ENCODE measurements at regions not wholly inside any gene's neighbourhood (a gene's known extent, or its start where the extent isn't known, plus 50 kb on each side); places are given as distances from the start of the nearest gene placed in this dataset.

DNA sequence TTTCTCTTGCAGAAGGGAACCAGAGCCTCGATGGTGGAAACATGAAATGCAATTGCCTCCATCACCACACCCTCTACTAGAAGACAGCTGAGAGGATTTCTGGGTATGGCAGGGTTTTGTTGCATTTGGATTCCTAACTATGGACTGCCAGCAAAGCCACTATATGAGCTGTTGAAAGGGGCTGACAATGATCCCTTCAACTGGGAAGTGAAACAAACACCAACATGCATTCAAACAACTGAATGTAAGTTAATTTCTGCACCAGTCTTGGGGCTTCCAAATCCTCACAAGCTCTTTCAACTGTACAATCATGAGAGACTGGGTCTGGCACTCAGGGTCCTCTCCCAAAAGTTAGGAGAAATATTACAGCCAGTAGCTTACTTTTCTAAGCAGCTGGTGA is 116.7 kb upstream of the PLCL2 start:
- Mint-ChIP-seq H3K4me1 (peaks cover 12% of the 10 kb centered on the region), H3K9me3 (ENCODE audit: insufficient read depth) (no peaks in the 10 kb centered on the region), H3K27me3 (no peaks in the 10 kb centered on the region), H3K4me3 (no peak overlapping the region), H3K27ac (no peak overlapping the region)
- no peak overlapping the region for H2AFZ ChIP-seq (ENCODE audit: insufficient read depth, low read depth, low read length, poor library complexity, severe bottlenecking)
- ATAC-seq (ENCODE audit: low read depth) (no peak), DNase-seq (no peak)
- CTCF ChIA-PET, result no interaction called here
- intact Hi-C loops (cut with micrococcal nuclease), result no loop called here
- no peak overlapping the region for H3K9ac ChIP-seq (ENCODE audit: low read length)
- peaks cover 0 to 5% of the 10 kb centered on the region in 2 donors for H3K4me1 ChIP-seq (ENCODE audit: control insufficient read depth in 2 of 2, insufficient read depth in 2 of 2, low read length in 2 of 2)
- POLR2A ChIA-PET, result no interaction called here
- H3K4me3 ChIP-seq (ENCODE audit: control extremely low read depth in 1 of 5, extremely low read depth in 1 of 5, insufficient read depth in 1 of 5, low read depth in 2 of 5, low read length in 4 of 5), result no peak overlapping the region
- no peak overlapping the region for H3K4me2 ChIP-seq (replicated peaks; ENCODE audit: low read depth, low read length, poor library complexity, severe bottlenecking)
- H3K79me2 ChIP-seq (ENCODE audit: control insufficient read depth, insufficient read depth, low read length), result no peaks in the 10 kb centered on the region
- TF ChIP-seq, protein P1, sequence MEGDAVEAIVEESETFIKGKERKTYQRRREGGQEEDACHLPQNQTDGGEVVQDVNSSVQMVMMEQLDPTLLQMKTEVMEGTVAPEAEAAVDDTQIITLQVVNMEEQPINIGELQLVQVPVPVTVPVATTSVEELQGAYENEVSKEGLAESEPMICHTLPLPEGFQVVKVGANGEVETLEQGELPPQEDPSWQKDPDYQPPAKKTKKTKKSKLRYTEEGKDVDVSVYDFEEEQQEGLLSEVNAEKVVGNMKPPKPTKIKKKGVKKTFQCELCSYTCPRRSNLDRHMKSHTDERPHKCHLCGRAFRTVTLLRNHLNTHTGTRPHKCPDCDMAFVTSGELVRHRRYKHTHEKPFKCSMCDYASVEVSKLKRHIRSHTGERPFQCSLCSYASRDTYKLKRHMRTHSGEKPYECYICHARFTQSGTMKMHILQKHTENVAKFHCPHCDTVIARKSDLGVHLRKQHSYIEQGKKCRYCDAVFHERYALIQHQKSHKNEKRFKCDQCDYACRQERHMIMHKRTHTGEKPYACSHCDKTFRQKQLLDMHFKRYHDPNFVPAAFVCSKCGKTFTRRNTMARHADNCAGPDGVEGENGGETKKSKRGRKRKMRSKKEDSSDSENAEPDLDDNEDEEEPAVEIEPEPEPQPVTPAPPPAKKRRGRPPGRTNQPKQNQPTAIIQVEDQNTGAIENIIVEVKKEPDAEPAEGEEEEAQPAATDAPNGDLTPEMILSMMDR (IDR thresholded peaks at IDR 0.05), result no peak
- no peak for TF ChIP-seq EZH2 (IDR thresholded peaks at IDR 0.05; ENCODE audit: borderline replicate concordance, insufficient read depth, low read depth, low read length, poor library complexity, severe bottlenecking)
- no CpG with 5 or more reads among the region's 1 CpG for WGBS (ENCODE audit: insufficient coverage)
- no peaks in the 10 kb centered on the region for H3K36me3 ChIP-seq (replicated peaks in 1 of 2; ENCODE audit: control extremely low read depth in 1 of 2, control insufficient read depth in 1 of 2, extremely low read depth in 1 of 2, insufficient read depth in 2 of 2, low read length in 1 of 2)
- no peak overlapping the region for H3K27ac ChIP-seq (ENCODE audit: low read length in 2 of 2)
- no peaks in the 10 kb centered on the region for H3K27me3 ChIP-seq (replicated peaks in 1 of 4; ENCODE audit: control extremely low read depth in 1 of 4, control insufficient read depth in 3 of 4, insufficient read depth in 4 of 4, low read length in 3 of 4)
- no peaks in the 10 kb centered on the region for H4K20me1 ChIP-seq (ENCODE audit: control insufficient read depth, insufficient read depth, low read length, poor library complexity, severe bottlenecking)
- H3K9me3 ChIP-seq (ENCODE audit: control extremely low read depth in 1 of 3, control insufficient read depth in 2 of 3, insufficient read depth in 1 of 3, low read length in 2 of 3), result no peaks in the 10 kb centered on the region

DNA sequence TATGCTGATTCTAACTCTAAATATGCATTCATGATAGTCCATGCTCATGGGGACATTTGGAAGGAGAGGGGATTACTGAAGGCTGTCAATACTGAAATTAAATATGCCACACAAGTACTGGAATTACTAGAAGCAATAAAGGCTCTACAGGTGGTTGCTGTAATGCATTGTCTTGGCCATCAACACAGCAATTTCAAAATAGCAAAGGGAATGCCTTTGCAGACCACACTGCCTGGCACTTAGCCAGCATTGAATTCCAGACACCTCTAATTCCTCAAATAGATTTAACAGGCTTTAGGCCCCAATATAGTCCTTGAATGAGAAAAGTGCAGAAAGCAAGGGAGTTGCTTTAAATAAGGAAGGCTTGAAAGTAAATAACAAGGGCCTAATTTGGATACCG is 115.8 kb upstream of the PLCL2 start:
- no peaks in the 10 kb centered on the region for H3K27me3 Mint-ChIP-seq
- Histone ChIP-seq H4K20me1 (ENCODE audit: control insufficient read depth, insufficient read depth, low read length, poor library complexity, severe bottlenecking) (no peaks in the 10 kb centered on the region), H3K4me3 (ENCODE audit: control extremely low read depth in 1 of 5, extremely low read depth in 1 of 5, insufficient read depth in 1 of 5, low read depth in 2 of 5, low read length in 4 of 5) (no peak overlapping the region), H3K9ac (ENCODE audit: low read length) (no peak overlapping the region), H3K4me1 (ENCODE audit: control insufficient read depth in 2 of 2, insufficient read depth in 2 of 2, low read length in 2 of 2) (peaks cover 0 to 5% of the 10 kb centered on the region in 2 donors), H3K27me3 (replicated peaks in 1 of 4; ENCODE audit: control extremely low read depth in 1 of 4, control insufficient read depth in 3 of 4, insufficient read depth in 4 of 4, low read length in 3 of 4) (no peaks in the 10 kb centered on the region), H3K79me2 (ENCODE audit: control insufficient read depth, insufficient read depth, low read length) (no peaks in the 10 kb centered on the region), H3K36me3 (replicated peaks in 1 of 2; ENCODE audit: control extremely low read depth in 1 of 2, control insufficient read depth in 1 of 2, extremely low read depth in 1 of 2, insufficient read depth in 2 of 2, low read length in 1 of 2) (no peaks in the 10 kb centered on the region), H3K4me2 (replicated peaks; ENCODE audit: low read depth, low read length, poor library complexity, severe bottlenecking) (no peak overlapping the region), H3K9me3 (ENCODE audit: control extremely low read depth in 1 of 3, control insufficient read depth in 2 of 3, insufficient read depth in 1 of 3, low read length in 2 of 3) (no peaks in the 10 kb centered on the region), H3K27ac (ENCODE audit: low read length in 2 of 2) (no peak overlapping the region), H2AFZ (ENCODE audit: insufficient read depth, low read depth, low read length, poor library complexity, severe bottlenecking) (no peak overlapping the region)
- H3K4me1 Mint-ChIP-seq, result peaks cover 12% of the 10 kb centered on the region
- no peak for TF ChIP-seq EZH2 (IDR thresholded peaks at IDR 0.05; ENCODE audit: borderline replicate concordance, insufficient read depth, low read depth, low read length, poor library complexity, severe bottlenecking)
- TF ChIP-seq, protein P1 (IDR thresholded peaks at IDR 0.05), result no peak
- ATAC-seq (ENCODE audit: low read depth) (no peak), DNase-seq (no peak)
- no peak overlapping the region for H3K4me3 Mint-ChIP-seq
- H3K9me3 Mint-ChIP-seq (ENCODE audit: insufficient read depth), result no peaks in the 10 kb centered on the region
- ChIA-PET CTCF (no interaction called here), POLR2A (no interaction called here)
- intact Hi-C loops (cut with micrococcal nuclease), result no loop called here
- no CpG with 5 or more reads among the region's 1 CpG for WGBS (ENCODE audit: insufficient coverage)
- H3K27ac Mint-ChIP-seq, result no peak overlapping the region
